NCI-H1417 (cell line): ENCODE measurements at regions not wholly inside any gene's neighbourhood (a gene's known extent, or its start where the extent isn't known, plus 50 kb on each side); places are given as distances from the start of the nearest gene placed in this dataset.

Experiments used
- DNase-seq, 3 experiments: peaks; one replicate each; lab custom pipeline; 2025; lab: John Stamatoyannopoulos, UW

- DNase-seq, result no peak
Observed at GRCh38 chr16:79931721-79932120, 331.2 kb upstream of the MAF start.

- no peak for DNase-seq
Observed at GRCh38 chr16:79929260-79929965, 328.9 kb upstream of the MAF start.

- no peak for DNase-seq
Observed at GRCh38 chr16:79928142-79928873, 327.8 kb upstream of the MAF start.

GRCh38 chr16:79926451-79927205 lies 326.1 kb upstream of the MAF start:
- no peak for DNase-seq

- no peak for DNase-seq
Observed at GRCh38 chr16:79923431-79923830, 322.9 kb upstream of the MAF start.

GRCh38 chr16:79920685-79921084 lies 320.1 kb upstream of the MAF start:
- DNase-seq, result no peak

GRCh38 chr16:79918916-79919315 lies 318.4 kb upstream of the MAF start:
- DNase-seq, result no peak

GRCh38 chr16:79915761-79916160 lies 315.2 kb upstream of the MAF start:
- DNase-seq, result no peak

- no peak for DNase-seq
Observed at GRCh38 chr16:79914961-79915720, 314.6 kb upstream of the MAF start.

GRCh38 chr16:79912592-79913310 lies 312.2 kb upstream of the MAF start:
- no peak for DNase-seq

GRCh38 chr16:79911660-79912059 lies 311.1 kb upstream of the MAF start:
- no peak for DNase-seq

- no peak for DNase-seq
Observed at GRCh38 chr16:79909571-79909970, 309.0 kb upstream of the MAF start.

GRCh38 chr16:79903471-79903870 lies 302.9 kb upstream of the MAF start:
- no peak for DNase-seq

GRCh38 chr16:79902351-79902750 lies 301.8 kb upstream of the MAF start:
- no peak for DNase-seq

- DNase-seq, result no peak
Observed at GRCh38 chr16:79901522-79901921, 301.0 kb upstream of the MAF start.

- DNase-seq, result no peak
Observed at GRCh38 chr16:79899716-79900115, 299.2 kb upstream of the MAF start.

GRCh38 chr16:79899316-79899715 lies 298.8 kb upstream of the MAF start:
- no peak for DNase-seq

- no peak for DNase-seq
Observed at GRCh38 chr16:79898703-79899102, 298.2 kb upstream of the MAF start.

- no peak for DNase-seq
Observed at GRCh38 chr16:79897453-79898146, 297.1 kb upstream of the MAF start.

GRCh38 chr16:79897104-79897452 lies 296.5 kb upstream of the MAF start:
- no peak for DNase-seq

GRCh38 chr16:79895917-79896203 lies 295.3 kb upstream of the MAF start:
- no peak for DNase-seq
